SK-N-SH (cell line): ENCODE measurements at regions not wholly inside any gene's neighbourhood (a gene's known extent, or its start where the extent isn't known, plus 50 kb on each side); places are given as distances from the start of the nearest gene placed in this dataset.

Experiments
- ELF1 ChIP-seq: IDR thresholded peaks from 2 replicates; pipeline ENCODE4 v1.4.0; 2012
- FOXJ3 ChIP-seq: sonication (generic); formaldehyde crosslinking; IDR thresholded peaks from 2 replicates; pipeline ENCODE4 v1.5.1; 2020; ENCODE audit warnings: mild to moderate bottlenecking, missing genetic modification reagents
- SMC3 ChIP-seq: IDR thresholded peaks from 2 replicates; pipeline ENCODE4 v1.6.1; 2012; ENCODE audit warnings: low read depth, low read length, improper control_type of control experiment
- TEAD4 ChIP-seq: IDR thresholded peaks from 2 replicates; pipeline ENCODE4 v1.4.0; 2012; ENCODE audit warnings: mild to moderate bottlenecking, borderline replicate concordance; ENCODE audit not compliant: insufficient read depth
- YY1 ChIP-seq: IDR thresholded peaks from 2 replicates; pipeline ENCODE4 v1.4.0; 2012; ENCODE audit warnings: low read depth, mild to moderate bottlenecking
- TF ChIP-seq, protein P1 (sequence below): fragments of 200-600 bp; sonication (generic); IDR thresholded peaks from 2 replicates; pipeline ENCODE4 v1.6.1; 2017; ENCODE audit warnings: antibody characterized with exemption, mild to moderate bottlenecking, moderate library complexity
- TF ChIP-seq, protein P2 (sequence below): IDR thresholded peaks from 2 replicates; pipeline ENCODE4 v1.6.1; 2012; ENCODE audit warnings: mild to moderate bottlenecking, low read depth, low read length, moderate library complexity

DNA sequence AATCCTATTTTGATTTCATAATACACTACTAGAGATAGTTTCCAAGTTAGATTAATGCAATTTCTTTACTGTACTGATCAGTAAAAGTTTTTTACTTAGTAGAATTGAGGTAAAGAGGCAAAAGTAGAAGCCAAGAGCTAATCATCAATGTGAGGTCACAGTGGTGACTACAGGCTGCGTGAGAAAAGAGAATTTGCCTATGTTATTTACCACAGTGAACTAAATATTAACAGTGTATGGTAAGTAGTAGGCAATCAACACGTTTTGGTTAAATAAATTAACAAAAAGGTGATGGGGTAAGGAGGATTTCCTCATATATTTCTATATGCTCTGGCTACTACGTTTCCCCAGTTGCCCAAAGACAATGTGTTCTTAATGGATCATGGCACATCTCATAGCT is 202.2 kb upstream of the CMC1 start:
- TF ChIP-seq SMC3 (no peak), FOXJ3 (CRISPR knock-in tag) (no peak), TEAD4 (no peak), YY1 (no peak), ELF1 (no peak)
- TF ChIP-seq, protein P1, sequence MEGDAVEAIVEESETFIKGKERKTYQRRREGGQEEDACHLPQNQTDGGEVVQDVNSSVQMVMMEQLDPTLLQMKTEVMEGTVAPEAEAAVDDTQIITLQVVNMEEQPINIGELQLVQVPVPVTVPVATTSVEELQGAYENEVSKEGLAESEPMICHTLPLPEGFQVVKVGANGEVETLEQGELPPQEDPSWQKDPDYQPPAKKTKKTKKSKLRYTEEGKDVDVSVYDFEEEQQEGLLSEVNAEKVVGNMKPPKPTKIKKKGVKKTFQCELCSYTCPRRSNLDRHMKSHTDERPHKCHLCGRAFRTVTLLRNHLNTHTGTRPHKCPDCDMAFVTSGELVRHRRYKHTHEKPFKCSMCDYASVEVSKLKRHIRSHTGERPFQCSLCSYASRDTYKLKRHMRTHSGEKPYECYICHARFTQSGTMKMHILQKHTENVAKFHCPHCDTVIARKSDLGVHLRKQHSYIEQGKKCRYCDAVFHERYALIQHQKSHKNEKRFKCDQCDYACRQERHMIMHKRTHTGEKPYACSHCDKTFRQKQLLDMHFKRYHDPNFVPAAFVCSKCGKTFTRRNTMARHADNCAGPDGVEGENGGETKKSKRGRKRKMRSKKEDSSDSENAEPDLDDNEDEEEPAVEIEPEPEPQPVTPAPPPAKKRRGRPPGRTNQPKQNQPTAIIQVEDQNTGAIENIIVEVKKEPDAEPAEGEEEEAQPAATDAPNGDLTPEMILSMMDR, result no peak
- TF ChIP-seq, protein P2, sequence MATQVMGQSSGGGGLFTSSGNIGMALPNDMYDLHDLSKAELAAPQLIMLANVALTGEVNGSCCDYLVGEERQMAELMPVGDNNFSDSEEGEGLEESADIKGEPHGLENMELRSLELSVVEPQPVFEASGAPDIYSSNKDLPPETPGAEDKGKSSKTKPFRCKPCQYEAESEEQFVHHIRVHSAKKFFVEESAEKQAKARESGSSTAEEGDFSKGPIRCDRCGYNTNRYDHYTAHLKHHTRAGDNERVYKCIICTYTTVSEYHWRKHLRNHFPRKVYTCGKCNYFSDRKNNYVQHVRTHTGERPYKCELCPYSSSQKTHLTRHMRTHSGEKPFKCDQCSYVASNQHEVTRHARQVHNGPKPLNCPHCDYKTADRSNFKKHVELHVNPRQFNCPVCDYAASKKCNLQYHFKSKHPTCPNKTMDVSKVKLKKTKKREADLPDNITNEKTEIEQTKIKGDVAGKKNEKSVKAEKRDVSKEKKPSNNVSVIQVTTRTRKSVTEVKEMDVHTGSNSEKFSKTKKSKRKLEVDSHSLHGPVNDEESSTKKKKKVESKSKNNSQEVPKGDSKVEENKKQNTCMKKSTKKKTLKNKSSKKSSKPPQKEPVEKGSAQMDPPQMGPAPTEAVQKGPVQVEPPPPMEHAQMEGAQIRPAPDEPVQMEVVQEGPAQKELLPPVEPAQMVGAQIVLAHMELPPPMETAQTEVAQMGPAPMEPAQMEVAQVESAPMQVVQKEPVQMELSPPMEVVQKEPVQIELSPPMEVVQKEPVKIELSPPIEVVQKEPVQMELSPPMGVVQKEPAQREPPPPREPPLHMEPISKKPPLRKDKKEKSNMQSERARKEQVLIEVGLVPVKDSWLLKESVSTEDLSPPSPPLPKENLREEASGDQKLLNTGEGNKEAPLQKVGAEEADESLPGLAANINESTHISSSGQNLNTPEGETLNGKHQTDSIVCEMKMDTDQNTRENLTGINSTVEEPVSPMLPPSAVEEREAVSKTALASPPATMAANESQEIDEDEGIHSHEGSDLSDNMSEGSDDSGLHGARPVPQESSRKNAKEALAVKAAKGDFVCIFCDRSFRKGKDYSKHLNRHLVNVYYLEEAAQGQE, result no peak
